GM21723 (cell line): ENCODE measurements at regions not wholly inside any gene's neighbourhood (a gene's known extent, or its start where the extent isn't known, plus 50 kb on each side); places are given as distances from the start of the nearest gene placed in this dataset.

Experiments
- ATAC-seq: cut with Tn5 transposase; IDR thresholded peaks from one replicate; pipeline ENCODE4 v1.9.1; 2021; ENCODE audit warnings: mild to moderate bottlenecking, moderate library complexity; ENCODE audit not compliant: unreplicated experiment

- ATAC-seq: no peak
Measured at GRCh38 chr11:134584706-134585445, 172.8 kb upstream of the B3GAT1 start.

GRCh38 chr11:134584001-134584561, 172.0 kb upstream of the B3GAT1 start:
- no peak for ATAC-seq

GRCh38 chr11:134583397-134583990, 171.5 kb upstream of the B3GAT1 start:
- no peak for ATAC-seq

- no peak for ATAC-seq
Measured at GRCh38 chr11:134582770-134583095, 170.7 kb upstream of the B3GAT1 start.

GRCh38 chr11:134581966-134582769, 170.1 kb upstream of the B3GAT1 start:
- ATAC-seq: no peak

GRCh38 chr11:134581121-134581626, 169.1 kb upstream of the B3GAT1 start:
- no peak for ATAC-seq

GRCh38 chr11:134580610-134580975, 168.6 kb upstream of the B3GAT1 start:
- ATAC-seq: no peak

- no peak for ATAC-seq
Measured at GRCh38 chr11:134579724-134580609, 167.9 kb upstream of the B3GAT1 start.

GRCh38 chr11:134578807-134579723, 167.0 kb upstream of the B3GAT1 start:
- ATAC-seq: no peak

- ATAC-seq: no peak
Measured at GRCh38 chr11:134577751-134578395, 165.8 kb upstream of the B3GAT1 start.

GRCh38 chr11:134576721-134577171, 164.7 kb upstream of the B3GAT1 start:
- no peak for ATAC-seq

GRCh38 chr11:134576286-134576685, 164.2 kb upstream of the B3GAT1 start:
- ATAC-seq: no peak

GRCh38 chr11:134575504-134576230, 163.6 kb upstream of the B3GAT1 start:
- no peak for ATAC-seq

GRCh38 chr11:134574947-134575346, 162.9 kb upstream of the B3GAT1 start:
- ATAC-seq: no peak

- ATAC-seq: no peak
Measured at GRCh38 chr11:134574425-134574824, 162.4 kb upstream of the B3GAT1 start.

- ATAC-seq: no peak
Measured at GRCh38 chr11:134573857-134574256, 161.8 kb upstream of the B3GAT1 start.

- ATAC-seq: no peak
Measured at GRCh38 chr11:134572741-134573675, 161.0 kb upstream of the B3GAT1 start.
